ENCODE measurements at regions not wholly inside any gene's neighbourhood (a gene's known extent, or its start where the extent isn't known, plus 50 kb on each side); places are given as distances from the start of the nearest gene placed in this dataset.
"Not testable (repeated sequence)": the region's sequence is repeated elsewhere in the genome, so short reads cannot be mapped to it uniquely, and the experiment has no call there.

- Histone ChIP-seq H2AFZ (ENCODE audit: low read length) (no peak overlapping the region), H3K27ac (ENCODE audit: low read length) (no peak overlapping the region), H3K36me3 (ENCODE audit: insufficient read depth, low read length) (no peaks in the 10 kb centered on the region), H3K9me2 (replicated peaks; ENCODE audit: insufficient read depth, low read length) (no peaks in the 10 kb centered on the region), H3K9me3 (ENCODE audit: low read length) (no peaks in the 10 kb centered on the region), H3K4me2 (ENCODE audit: low read depth, low read length, poor library complexity, severe bottlenecking) (no peak overlapping the region), H3K27me3 (ENCODE audit: low read length) (no peaks in the 10 kb centered on the region), H4K20me1 (ENCODE audit: insufficient read depth, low read depth, low read length) (no peaks in the 10 kb centered on the region), H3K4me1 (ENCODE audit: low read length) (no peaks in the 10 kb centered on the region), H3K79me2 (ENCODE audit: low read length) (no peaks in the 10 kb centered on the region), H3K9ac (ENCODE audit: low read length) (no peak overlapping the region), H3K4me3 (ENCODE audit: low read length) (no peak overlapping the region)
- no peak for DNase-seq
These were observed 186.8 kb downstream of the FRK start for GRCh38 chr6:115873901-115874300.

GRCh38 chr6:115870464-115870863, 190.2 kb downstream of the FRK start:
- no peaks in the 10 kb centered on the region for H3K9me3 ChIP-seq (ENCODE audit: low read length)
- no peak overlapping the region for H3K9ac ChIP-seq (ENCODE audit: low read length)
- no peaks in the 10 kb centered on the region for H3K27me3 ChIP-seq (ENCODE audit: low read length)
- no peak overlapping the region for H3K27ac ChIP-seq (ENCODE audit: low read length)
- no peak overlapping the region for H3K4me3 ChIP-seq (ENCODE audit: low read length)
- no peak for DNase-seq
- no peaks in the 10 kb centered on the region for H3K36me3 ChIP-seq (ENCODE audit: insufficient read depth, low read length)
- no peak overlapping the region for H3K4me2 ChIP-seq (ENCODE audit: low read depth, low read length, poor library complexity, severe bottlenecking)
- H3K4me1 ChIP-seq (ENCODE audit: low read length), result no peaks in the 10 kb centered on the region
- no peaks in the 10 kb centered on the region for H3K9me2 ChIP-seq (replicated peaks; ENCODE audit: insufficient read depth, low read length)
- H4K20me1 ChIP-seq (ENCODE audit: insufficient read depth, low read depth, low read length), result no peaks in the 10 kb centered on the region
- no peaks in the 10 kb centered on the region for H3K79me2 ChIP-seq (ENCODE audit: low read length)
- no peak overlapping the region for H2AFZ ChIP-seq (ENCODE audit: low read length)

- H2AFZ ChIP-seq (ENCODE audit: low read length), result no peak overlapping the region
These were observed 194.8 kb downstream of the FRK start for GRCh38 chr6:115865914-115866313.

GRCh38 chr6:115863211-115863610, 197.5 kb downstream of the FRK start:
- H2AFZ ChIP-seq (ENCODE audit: low read length), result no peak overlapping the region
- no peak for DNase-seq
- no peaks in the 10 kb centered on the region for H4K20me1 ChIP-seq (ENCODE audit: insufficient read depth, low read depth, low read length)
- no peaks in the 10 kb centered on the region for H3K27me3 ChIP-seq (ENCODE audit: low read length)
- no peaks in the 10 kb centered on the region for H3K4me1 ChIP-seq (ENCODE audit: low read length)
- no peaks in the 10 kb centered on the region for H3K9me3 ChIP-seq (ENCODE audit: low read length)
- H3K79me2 ChIP-seq (ENCODE audit: low read length), result no peaks in the 10 kb centered on the region
- no peak overlapping the region for H3K9ac ChIP-seq (ENCODE audit: low read length)
- no peak overlapping the region for H3K4me2 ChIP-seq (ENCODE audit: low read depth, low read length, poor library complexity, severe bottlenecking)
- no peaks in the 10 kb centered on the region for H3K9me2 ChIP-seq (replicated peaks; ENCODE audit: insufficient read depth, low read length)
- no peaks in the 10 kb centered on the region for H3K36me3 ChIP-seq (ENCODE audit: insufficient read depth, low read length)
- no peak overlapping the region for H3K4me3 ChIP-seq (ENCODE audit: low read length)
- H3K27ac ChIP-seq (ENCODE audit: low read length), result no peak overlapping the region

More at GRCh38 chr6:115865914-115866313, 194.8 kb downstream of the FRK start:
- H3K9me3 ChIP-seq (ENCODE audit: low read length), result no peaks in the 10 kb centered on the region
- H3K4me1 ChIP-seq (ENCODE audit: low read length), result no peaks in the 10 kb centered on the region
- no peak overlapping the region for H3K27ac ChIP-seq (ENCODE audit: low read length)
- H3K36me3 ChIP-seq (ENCODE audit: insufficient read depth, low read length), result no peaks in the 10 kb centered on the region
- H3K79me2 ChIP-seq (ENCODE audit: low read length), result no peaks in the 10 kb centered on the region
- no peak overlapping the region for H3K4me3 ChIP-seq (ENCODE audit: low read length)
- H4K20me1 ChIP-seq (ENCODE audit: insufficient read depth, low read depth, low read length), result no peaks in the 10 kb centered on the region
- H3K9ac ChIP-seq (ENCODE audit: low read length), result no peak overlapping the region
- DNase-seq, result no peak
- no peak overlapping the region for H3K4me2 ChIP-seq (ENCODE audit: low read depth, low read length, poor library complexity, severe bottlenecking)
- H3K27me3 ChIP-seq (ENCODE audit: low read length), result no peaks in the 10 kb centered on the region
- H3K9me2 ChIP-seq (replicated peaks; ENCODE audit: insufficient read depth, low read length), result no peaks in the 10 kb centered on the region

GRCh38 chr6:115861658-115862057, 199.0 kb downstream of the FRK start:
- not testable (repeated sequence) for H3K79me2 ChIP-seq (ENCODE audit: low read length); H3K9ac ChIP-seq (ENCODE audit: low read length); H3K9me2 ChIP-seq (replicated peaks; ENCODE audit: insufficient read depth, low read length); DNase-seq; H4K20me1 ChIP-seq (ENCODE audit: insufficient read depth, low read depth, low read length); H3K9me3 ChIP-seq (ENCODE audit: low read length); H3K27me3 ChIP-seq (ENCODE audit: low read length); H3K4me1 ChIP-seq (ENCODE audit: low read length); H3K36me3 ChIP-seq (ENCODE audit: insufficient read depth, low read length); H3K4me2 ChIP-seq (ENCODE audit: low read depth, low read length, poor library complexity, severe bottlenecking); H3K4me3 ChIP-seq (ENCODE audit: low read length); H2AFZ ChIP-seq (ENCODE audit: low read length); H3K27ac ChIP-seq (ENCODE audit: low read length)

- not testable (repeated sequence) for H3K4me3 ChIP-seq (ENCODE audit: low read length); H3K27me3 ChIP-seq (ENCODE audit: low read length); H3K4me1 ChIP-seq (ENCODE audit: low read length); H3K9ac ChIP-seq (ENCODE audit: low read length); H3K9me2 ChIP-seq (replicated peaks; ENCODE audit: insufficient read depth, low read length); H3K79me2 ChIP-seq (ENCODE audit: low read length); H3K27ac ChIP-seq (ENCODE audit: low read length); H4K20me1 ChIP-seq (ENCODE audit: insufficient read depth, low read depth, low read length); H3K36me3 ChIP-seq (ENCODE audit: insufficient read depth, low read length); DNase-seq; H3K4me2 ChIP-seq (ENCODE audit: low read depth, low read length, poor library complexity, severe bottlenecking); H3K9me3 ChIP-seq (ENCODE audit: low read length); H2AFZ ChIP-seq (ENCODE audit: low read length)
These were observed 201.1 kb downstream of the FRK start for GRCh38 chr6:115859577-115859976.

- Histone ChIP-seq H3K9me2 (replicated peaks; ENCODE audit: insufficient read depth, low read length) (no peaks in the 10 kb centered on the region), H3K9me3 (ENCODE audit: low read length) (no peaks in the 10 kb centered on the region), H3K4me1 (ENCODE audit: low read length) (no peaks in the 10 kb centered on the region), H3K4me3 (ENCODE audit: low read length) (no peak overlapping the region), H3K27me3 (ENCODE audit: low read length) (no peaks in the 10 kb centered on the region), H2AFZ (ENCODE audit: low read length) (no peak overlapping the region), H3K36me3 (ENCODE audit: insufficient read depth, low read length) (no peaks in the 10 kb centered on the region), H3K27ac (ENCODE audit: low read length) (no peak overlapping the region), H3K79me2 (ENCODE audit: low read length) (no peaks in the 10 kb centered on the region), H3K9ac (ENCODE audit: low read length) (no peak overlapping the region), H3K4me2 (ENCODE audit: low read depth, low read length, poor library complexity, severe bottlenecking) (no peak overlapping the region), H4K20me1 (ENCODE audit: insufficient read depth, low read depth, low read length) (no peaks in the 10 kb centered on the region)
- no peak for DNase-seq
These were observed 205.6 kb downstream of the FRK start for GRCh38 chr6:115854866-115855665.

GRCh38 chr6:115847671-115848070, 213.0 kb downstream of the FRK start:
- no peaks in the 10 kb centered on the region for H3K4me1 ChIP-seq (ENCODE audit: low read length)
- H3K4me3 ChIP-seq (ENCODE audit: low read length), result no peak overlapping the region
- no peak overlapping the region for H2AFZ ChIP-seq (ENCODE audit: low read length)
- H3K27me3 ChIP-seq (ENCODE audit: low read length), result no peaks in the 10 kb centered on the region
- no peaks in the 10 kb centered on the region for H3K9me2 ChIP-seq (replicated peaks; ENCODE audit: insufficient read depth, low read length)
- H3K27ac ChIP-seq (ENCODE audit: low read length), result no peak overlapping the region
- no peak for DNase-seq
- no peaks in the 10 kb centered on the region for H3K79me2 ChIP-seq (ENCODE audit: low read length)
- no peaks in the 10 kb centered on the region for H4K20me1 ChIP-seq (ENCODE audit: insufficient read depth, low read depth, low read length)
- H3K36me3 ChIP-seq (ENCODE audit: insufficient read depth, low read length), result no peaks in the 10 kb centered on the region
- H3K9me3 ChIP-seq (ENCODE audit: low read length), result no peaks in the 10 kb centered on the region
- H3K9ac ChIP-seq (ENCODE audit: low read length), result no peak overlapping the region
- no peak overlapping the region for H3K4me2 ChIP-seq (ENCODE audit: low read depth, low read length, poor library complexity, severe bottlenecking)

All from Karpas-422 (cell line).